Central memory CD4-positive, alpha-beta T cell (primary cell): ENCODE measurements at regions not wholly inside any gene's neighbourhood (a gene's known extent, or its start where the extent isn't known, plus 50 kb on each side); places are given as distances from the start of the nearest gene placed in this dataset.
"Not testable (repeated sequence)": the region's sequence is repeated elsewhere in the genome, so short reads cannot be mapped to it uniquely, and the experiment has no call there.

Source experiments
- DNase-seq: peaks from one replicate; pipeline ENCODE4 v3.0.0; 2022

DNA sequence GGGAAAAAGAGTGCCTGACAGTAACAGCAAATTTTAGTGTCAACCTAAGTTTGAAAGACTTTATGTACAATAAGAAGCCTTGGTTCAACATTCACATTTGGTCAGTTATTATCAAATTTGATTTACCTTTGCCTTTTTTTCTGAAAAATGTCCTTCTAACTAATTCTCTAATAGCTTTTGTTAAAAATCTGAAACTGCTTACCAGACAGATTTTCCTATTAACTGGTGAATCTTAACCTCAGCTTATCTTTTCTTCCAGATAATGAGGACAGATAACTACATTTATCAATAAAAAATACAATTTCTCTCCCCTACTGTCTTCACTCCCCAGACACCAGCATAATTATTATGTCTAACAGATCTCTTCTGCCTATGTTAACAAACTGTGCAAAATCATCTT, 988.5 kb downstream of the CDH18 start:
- no peak for DNase-seq

DNA sequence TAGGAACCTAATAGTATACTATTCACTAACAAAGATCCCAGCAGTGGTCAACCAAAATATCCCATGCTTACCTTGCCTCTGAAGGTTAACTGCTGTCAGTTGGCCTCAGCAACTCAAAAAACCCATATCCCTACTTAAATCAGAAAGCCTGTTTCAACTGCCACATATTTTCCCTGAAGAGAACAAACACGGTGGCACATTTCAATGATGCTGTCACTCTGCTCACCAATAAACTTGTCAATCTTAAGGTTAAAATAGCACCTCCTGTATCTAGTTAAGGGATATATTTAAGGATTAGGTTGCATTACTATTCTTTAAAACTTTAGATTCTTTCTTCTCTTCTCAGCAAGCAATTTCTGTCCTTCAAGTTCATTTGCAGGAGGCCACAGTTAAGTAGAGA, 986.9 kb downstream of the CDH18 start:
- no peak for DNase-seq

DNA sequence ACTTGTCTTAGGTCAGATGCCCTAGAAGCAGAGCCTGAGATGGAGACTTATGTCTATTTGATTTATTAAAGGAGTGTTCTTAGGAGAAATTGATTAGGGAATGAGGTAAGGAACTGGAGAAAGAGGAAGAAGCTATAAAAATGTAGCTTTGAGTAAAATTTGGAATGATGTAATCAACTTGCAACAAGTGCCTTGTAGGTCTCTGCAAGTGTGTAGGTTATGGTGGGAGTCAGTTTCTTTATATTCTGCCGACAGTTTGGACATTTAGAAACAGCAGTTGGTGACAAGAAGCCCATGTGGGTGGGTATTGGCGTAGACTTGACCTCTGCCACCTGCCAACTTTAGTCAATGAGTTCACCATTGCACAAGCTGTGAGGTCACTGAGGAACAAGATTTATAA, 986.5 kb downstream of the CDH18 start:
- DNase-seq, result no peak

DNA sequence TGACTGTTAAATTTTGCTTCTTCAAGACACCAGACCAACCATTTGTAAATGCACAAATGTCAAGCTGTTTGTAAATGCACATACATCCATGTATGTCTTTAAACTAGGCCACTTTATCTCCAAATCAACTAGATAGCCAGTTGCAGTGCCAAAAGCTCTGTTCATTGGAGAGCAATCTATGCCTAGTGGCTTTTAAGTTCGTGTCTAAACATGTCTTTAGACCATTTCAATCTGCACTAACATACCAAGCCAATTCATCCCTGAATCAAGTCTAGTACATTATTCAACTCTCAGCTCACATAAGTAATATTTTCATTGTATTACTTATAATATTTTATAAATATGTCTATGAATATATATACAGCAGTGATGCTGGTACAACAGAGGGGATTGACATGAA, 985.9 kb downstream of the CDH18 start:
- no peak for DNase-seq

DNA sequence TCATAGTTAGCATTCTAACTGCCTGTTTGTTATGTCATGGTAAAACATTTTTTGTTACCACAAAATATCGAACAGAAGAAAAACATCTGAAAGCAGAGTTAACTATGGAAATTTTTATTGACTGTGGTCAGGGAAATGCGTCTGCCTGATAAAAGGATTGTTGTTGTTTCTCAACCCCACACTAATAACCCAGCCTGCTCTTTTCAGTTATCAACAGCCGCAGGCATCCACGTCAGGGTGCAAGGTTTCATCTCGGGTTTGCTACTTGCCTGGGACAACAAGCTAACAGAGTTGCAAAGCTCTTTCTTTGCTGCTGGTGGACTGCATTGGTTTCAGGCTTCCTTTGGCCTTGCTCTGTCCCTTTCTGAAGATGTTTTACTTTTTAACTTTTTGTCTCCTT, 969.2 kb downstream of the CDH18 start:
- DNase-seq, result no peak

DNA sequence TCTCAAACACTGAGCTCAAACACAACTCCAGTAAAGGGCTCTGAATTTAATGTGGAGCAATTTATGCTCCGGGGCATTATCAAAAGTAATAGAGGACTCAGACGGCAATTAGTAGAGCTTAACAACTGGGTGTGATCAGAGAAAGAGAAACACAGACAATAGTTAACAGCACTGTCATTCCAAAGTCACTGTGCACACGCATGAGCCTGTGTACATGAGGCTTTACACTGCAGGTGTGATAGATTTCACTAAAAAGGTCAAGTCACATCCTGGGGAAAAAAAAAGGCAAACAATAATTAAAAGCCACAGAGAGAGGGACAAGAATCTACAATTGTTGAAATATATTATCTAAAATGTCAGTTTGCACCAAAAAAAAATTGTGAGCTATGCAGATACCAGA, 956.5 kb downstream of the CDH18 start:
- DNase-seq, result no peak

DNA sequence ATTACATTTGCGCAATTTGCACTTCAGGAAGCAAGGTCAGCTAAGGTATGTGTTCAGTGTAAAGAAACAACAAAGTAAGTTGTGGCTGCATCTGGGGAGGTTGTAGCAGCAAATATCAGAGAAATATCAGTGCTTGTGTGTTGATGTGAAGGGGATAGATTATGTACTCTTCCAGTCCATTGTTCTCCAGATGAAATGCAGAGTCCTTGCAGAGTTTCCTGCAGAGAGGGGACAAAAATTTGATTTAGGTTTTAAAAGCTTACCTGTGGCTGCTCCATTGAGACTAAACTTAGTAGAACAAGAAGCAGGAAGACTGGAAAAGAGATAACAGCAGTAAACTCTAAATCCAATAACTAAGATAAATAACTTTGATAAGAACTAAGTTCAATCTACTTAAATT, 952.2 kb downstream of the CDH18 start:
- DNase-seq, result no peak

DNA sequence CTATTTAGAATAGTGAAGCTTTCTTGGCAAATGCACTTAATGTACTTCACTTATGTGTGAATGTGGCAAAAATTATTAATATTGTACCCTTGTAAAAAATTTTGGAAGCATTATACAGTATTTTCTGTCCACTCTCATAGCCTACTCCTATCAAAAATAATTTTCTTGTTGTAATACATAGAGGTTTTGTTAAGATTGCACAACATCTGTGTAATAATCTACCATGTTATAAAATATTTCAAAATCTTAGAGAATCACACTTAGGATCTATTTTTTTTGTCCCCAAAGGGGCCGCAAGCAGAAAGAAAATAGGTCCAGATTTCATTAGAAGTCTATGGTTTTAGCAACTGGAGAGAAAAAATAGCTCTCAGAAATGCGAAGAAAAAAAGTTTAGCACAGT, 945.9 kb downstream of the CDH18 start:
- no peak for DNase-seq

DNA sequence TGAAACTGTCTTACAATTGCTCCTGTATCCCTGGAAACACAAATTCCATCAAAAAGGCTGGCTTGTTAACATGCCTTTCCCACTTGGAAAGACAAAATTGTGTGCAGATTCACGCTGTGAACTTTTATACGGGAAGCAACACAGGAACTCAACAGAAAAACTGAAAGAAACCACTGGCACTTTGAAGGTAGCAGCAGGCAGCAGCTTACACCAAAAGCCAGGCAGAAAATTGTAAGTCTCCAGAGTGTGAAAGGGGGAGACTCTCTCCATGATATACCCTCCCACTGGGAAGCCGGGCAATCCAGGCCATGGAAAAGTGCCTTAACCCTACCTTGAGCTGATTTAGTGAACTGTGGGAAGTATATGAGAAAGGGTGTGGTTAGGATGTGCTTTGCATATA, 943.7 kb downstream of the CDH18 start:
- DNase-seq, result no peak

DNA sequence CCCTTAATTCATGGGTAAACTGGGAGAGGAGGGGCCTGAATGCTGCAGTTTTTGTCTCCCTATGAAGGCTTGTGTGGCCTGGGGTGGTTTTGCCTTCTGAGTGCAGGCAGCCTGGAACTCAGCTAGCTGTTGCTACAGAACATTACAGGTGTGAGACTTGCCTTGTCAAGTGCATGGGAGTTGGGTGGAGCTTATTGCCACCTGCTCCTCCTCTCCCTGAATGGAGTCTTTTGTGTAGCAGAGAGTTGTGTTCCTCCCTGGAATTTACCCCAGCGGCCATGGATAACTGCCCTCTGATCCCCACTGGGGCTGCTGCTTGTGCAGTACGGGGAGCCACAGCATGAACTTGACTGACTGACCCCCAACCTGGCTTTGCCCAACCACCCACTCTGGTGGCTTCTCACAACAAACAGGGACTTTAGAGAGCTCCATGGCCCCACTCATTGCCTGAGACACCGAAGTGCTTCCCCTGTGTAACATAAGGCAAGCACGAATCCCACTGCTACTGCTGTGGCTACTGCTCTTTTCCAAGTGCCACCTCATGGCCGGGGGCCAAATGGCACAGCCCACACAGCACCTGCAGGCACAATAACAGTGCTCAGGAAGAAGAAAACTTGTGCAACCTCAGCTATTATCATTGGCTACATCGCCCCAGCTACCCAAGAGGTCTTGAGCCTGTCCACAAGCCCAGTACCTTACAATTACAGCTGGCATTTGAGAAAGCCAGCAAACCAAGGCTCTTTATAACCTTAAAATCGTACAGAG, 942.9 kb downstream of the CDH18 start:
- no peak for DNase-seq

DNA sequence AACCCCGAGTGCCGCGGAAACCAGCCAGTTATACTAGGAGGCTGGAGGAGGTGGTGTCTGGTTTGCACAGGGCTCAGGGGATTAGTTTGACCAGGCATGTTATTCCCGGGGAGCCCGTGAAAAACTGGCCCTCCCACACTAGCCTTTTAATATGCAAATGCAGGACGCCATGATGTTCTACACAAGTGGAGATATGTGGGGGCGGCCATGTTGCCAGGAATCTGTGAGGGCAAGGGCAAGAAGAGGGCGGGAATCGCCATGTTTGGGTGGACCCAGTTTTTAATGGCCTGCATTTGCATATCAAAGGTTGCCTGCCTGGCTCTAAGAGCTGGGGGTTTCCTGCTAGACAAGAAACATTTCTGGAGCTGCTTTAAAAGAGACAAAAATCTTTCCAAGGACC, 940.7 kb downstream of the CDH18 start:
- no peak for DNase-seq

DNA sequence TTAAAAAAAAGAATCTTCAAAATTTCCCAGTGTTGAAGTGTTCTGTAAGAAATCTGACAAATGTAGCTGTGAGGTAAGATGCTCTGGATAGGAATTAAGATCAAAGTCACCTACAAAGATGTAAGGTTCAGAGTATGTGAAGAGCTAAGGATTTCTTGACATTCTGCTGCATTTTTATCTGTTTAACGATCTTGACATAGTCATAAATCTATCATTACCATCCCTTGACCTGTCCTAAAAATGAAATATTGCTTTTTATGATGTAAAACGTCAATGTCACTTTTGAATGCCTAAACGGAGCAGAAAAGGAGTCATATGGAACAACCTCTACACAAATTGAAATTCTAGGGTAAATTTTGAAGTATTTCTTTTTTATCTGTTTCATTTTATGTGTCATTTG, 939.3 kb downstream of the CDH18 start:
- DNase-seq, result no peak

DNA sequence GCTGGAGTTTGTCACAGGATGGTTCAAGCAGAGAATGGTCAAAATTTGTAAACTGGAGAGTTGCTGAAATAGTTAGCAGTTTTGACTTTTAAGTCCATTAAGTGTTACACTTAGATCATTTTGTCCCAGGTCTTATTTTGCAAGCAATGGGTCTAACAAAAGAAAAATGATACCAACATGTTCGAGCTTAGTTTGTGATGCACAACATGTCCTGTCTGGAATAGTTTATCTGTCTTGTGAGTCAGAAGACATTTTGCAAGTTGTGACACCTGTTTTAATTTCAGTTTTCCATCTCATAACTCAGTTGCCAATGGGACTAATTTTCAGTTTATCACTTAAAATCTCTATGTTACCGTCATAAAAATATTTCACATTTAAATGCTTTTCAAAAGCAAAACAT, 929.8 kb downstream of the CDH18 start:
- DNase-seq, result no peak

DNA sequence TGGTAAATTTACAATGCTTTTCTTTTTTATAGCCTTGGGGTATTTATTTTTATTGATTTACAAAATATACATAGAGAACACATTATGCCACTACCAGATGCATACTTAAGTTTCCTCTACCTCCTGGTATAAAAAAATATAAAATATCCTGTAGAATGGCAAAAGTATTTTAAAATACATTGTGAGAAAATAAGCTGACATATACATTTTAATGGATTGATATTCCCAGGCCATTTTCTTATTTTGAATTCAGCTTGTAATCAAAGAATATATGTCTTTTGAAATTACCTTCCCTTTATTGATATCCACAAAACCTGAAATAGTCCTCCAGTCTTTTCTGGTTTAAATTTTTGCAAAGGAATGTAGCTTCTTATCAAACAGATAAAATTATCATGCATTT, 923.9 kb downstream of the CDH18 start:
- no peak for DNase-seq

DNA sequence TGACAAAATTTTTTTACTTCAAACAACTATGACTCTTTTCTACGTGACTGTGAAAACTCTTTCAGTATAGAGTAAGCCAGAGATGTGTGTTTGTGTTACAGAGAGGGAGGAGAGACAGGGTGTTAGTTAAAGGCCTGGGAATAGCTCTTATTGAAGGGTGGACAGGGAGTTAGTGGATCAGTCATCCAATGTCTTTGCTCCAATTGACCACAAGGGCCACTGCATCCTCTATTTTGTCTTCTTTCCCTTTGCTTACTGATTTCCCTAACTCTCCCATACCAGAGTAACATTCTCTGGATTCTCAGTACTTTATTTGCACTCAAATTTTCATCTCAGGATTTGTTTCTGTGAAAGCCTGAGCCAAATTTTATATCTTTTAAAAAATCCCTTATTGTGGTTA, 920.3 kb downstream of the CDH18 start:
- DNase-seq, result no peak

DNA sequence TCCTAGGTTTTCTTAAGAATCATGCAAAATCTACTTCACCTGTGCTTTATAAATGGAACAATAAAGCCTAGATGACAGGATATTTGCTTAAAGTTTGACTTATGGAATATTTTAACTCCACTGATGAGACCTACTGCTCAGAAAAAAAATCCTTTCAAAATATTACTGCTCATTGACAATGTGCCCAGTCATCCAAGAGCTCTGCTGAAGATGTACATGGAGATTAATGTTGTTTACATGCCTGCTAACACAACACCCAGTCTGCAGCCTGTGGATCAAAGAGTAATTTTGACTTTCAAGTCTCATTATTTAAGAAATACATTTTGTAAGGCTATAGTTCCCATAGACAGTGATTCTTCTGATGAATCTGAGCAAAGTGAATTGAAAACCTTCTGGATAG, 889.6 kb downstream of the CDH18 start:
- DNase-seq, result no peak

DNA sequence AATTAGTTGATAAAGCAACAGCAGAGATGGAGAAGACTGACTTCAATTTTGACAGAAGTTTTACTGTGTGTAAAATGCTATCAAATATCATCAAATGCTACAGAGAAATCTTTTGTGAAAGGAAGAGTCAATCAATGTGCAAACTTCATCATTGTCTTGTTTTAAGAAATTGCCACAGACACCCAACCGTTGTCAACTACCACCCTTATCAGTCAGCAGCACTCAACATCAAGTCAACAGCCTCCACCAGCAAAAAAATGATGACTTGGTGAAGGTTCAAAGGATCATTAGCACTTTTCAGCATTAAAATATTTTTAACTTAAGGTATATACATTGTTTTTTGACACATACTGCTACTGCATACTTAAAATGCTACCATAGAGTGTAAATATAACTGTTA, 888.8 kb downstream of the CDH18 start:
- DNase-seq, result no peak

DNA sequence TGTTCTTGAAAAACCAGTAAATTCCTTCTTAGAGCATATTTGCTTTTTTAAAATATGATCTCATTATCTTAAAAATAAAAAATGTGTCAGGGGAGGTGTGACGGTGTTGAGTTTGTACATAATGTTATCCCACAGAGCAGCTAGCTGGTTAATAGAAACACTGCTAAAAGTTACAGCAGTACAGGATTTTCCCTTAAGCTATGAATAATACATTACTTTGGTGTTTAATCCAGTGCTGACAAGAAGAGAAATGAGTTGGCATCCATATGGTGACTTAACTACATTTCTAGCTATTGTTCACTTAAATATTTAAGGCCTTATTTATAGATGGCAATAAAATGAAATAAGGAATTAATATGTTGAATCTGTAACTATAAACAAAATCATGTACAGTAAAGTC, 883.1 kb downstream of the CDH18 start:
- DNase-seq, result no peak

DNA sequence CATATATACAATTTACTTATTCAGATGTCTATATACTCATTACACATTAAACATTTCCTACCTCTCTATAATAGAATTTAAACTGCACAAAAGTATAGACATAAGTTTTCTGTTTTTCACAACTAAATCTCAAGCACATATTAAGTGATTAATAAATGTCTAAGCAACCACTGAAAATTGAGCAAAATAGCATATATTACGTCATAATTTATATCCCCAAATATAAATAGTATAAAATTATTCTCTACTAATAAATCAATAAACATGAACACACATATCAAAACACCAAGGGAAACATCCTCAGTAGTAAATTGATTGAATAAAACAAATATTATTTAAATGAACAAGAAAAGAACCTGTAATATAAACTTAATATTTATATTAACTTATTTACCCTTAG, 865.1 kb downstream of the CDH18 start:
- DNase-seq, result no peak

DNA sequence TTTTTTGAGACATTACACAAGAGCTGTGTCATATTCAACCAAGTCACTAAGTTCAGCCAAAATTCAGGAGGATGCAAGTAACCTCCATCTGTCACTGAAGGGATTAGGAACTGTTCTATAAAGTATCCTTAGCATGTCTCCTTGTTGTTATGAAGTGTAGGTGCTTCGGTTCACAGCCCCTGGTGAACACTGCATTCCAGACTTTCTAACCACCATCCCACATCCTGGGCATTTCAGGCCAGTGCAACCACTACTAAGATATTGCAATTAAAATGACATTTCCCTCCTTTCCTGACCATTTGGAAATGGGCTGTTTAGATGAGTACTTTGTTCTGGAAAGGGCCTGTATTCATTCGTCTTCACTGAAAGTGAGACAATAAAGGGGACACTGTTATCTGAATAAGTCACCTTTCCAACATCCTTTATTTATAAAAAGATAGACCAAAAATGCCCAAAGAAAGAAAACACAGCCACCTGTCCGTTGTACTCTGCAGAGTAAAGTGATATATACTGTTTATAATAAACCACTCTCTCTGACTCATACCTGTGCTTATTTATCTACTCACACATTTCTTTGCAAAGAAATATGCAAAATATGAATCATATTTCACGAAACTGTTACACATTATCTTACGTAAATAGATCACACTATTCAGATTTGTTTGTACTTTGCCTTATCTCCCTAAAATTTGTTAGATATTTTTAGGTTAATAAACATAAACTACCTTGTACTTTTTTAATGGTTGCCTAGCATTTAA, 861.9 kb downstream of the CDH18 start:
- DNase-seq, result no peak

DNA sequence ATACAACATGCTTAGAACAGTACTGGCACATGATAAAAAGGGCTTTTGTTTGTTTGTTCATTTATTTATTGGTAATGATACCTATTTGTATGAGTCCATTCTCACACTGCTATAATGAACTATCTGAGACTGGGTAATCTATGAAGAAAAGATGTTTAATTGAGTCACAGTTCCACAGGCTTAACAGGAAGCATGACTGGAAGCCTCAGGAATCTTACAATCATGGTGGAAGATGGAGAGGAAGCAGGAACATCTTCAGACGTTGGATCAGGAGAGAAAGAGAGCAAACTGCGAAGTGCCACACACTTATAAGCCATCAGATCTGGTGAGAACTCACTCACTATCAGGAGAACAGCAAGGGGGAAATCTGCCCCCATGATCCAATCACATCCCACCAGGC, 847.7 kb downstream of the CDH18 start:
- DNase-seq, result no peak

DNA sequence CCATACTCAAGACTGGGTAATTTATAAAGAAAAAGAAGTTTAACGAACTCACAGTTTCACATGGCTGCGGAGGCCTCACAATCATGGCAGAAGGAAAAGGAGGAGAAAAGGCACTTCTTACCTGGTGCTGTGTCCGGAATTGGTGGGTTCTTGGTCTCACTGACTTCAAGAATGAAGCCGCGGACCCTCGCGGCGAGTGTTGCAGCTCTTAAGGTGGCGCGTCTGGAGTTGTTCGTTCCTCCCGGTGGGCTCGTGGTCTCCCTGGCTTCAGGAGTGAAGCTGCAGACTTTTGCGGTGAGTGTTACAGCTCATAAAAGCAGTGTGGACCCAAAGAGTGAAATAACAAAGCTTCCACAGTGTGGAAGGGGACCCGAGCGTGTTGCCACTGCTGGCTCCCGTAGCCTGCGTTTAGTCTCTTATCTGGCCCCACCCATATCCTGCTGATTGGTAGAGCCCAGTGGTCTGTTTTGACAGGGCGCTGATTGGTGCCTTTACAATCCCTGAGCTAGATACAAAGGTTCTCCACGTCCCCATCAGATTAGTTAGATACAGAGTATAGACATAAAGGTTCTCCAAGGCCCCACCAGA, 846.0 kb downstream of the CDH18 start:
- not testable (repeated sequence) for DNase-seq

DNA sequence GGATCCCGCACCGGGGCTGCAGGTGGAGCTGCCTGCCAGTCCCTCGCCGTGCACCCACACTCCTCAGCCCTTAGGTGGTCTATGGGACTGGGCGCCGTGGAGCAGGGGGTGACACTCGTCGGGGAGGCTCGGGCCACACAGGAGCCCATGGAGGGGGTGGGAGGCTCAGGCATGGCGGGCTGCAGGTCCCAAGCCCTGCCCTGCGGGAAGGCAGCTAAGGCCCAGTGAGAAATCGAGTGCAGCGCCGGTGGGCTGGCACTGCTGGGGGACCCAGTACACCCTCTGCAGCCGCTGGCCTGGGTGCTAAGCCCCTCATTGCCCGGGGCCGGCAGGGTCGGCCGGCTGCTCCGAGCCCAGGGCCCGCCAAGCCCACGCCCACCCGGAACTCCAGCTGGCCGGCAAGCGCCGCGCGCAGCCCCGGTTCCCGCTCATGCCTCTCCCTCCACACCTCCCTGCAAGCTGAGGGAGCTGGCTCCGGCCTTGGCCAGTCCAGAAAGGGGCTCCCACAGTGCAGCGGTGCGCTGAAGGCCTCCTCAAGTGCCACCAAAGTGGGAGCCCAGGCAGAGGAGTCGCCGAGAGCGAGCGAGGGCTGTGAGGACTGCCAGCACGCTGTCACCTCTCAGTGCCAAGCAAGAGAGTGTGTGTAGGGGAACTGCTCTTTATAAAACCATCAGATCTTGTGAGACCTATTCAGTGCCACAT, 845.1 kb downstream of the CDH18 start:
- not testable (repeated sequence) for DNase-seq

DNA sequence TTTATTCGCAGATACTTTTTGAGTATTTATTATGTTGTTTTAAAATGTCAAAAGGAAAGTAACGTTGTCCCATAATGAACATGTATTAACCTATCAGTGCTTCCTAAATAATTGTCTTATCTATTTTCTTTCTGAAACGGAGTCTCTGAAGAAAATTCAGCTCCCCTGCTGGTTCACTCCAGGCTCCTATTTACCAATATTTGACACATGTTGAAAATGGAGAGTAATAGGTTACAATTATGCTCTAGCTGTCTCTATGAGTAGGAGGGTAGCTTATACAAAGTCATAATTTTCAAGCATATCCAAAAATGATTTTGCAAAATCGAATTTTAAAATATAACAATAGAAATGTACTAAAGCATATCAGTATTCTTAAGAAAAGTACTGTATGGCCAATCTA, 844.1 kb downstream of the CDH18 start:
- no peak for DNase-seq
